OCI-LY1 (cell line): ENCODE measurements at regions not wholly inside any gene's neighbourhood (a gene's known extent, or its start where the extent isn't known, plus 50 kb on each side); places are given as distances from the start of the nearest gene placed in this dataset.

Experiments
- H2AFZ ChIP-seq: fragments of 200-600 bp; sonication (generic), shearing (Covaris generic); 2 replicates; pipeline ENCODE4 v1.6.0; 2014; ENCODE audit warnings: antibody characterized with exemption, mild to moderate bottlenecking, low read length
- H3F3A ChIP-seq: fragments of 200-600 bp; sonication (generic), shearing (Covaris generic); 2 replicates; pipeline ENCODE4 v1.6.0; 2014; ENCODE audit warnings: mild to moderate bottlenecking, antibody characterized with exemption, low read length, moderate library complexity; ENCODE audit not compliant: insufficient read depth
- H3K27ac ChIP-seq: fragments of 200-600 bp; sonication (generic); 2 replicates; pipeline ENCODE4 v1.5.1; 2014; ENCODE audit warnings: low read length, mixed run types, mild to moderate bottlenecking, low read depth; ENCODE audit not compliant: poor library complexity, severe bottlenecking
- H3K27me3 ChIP-seq: fragments of 200-600 bp; sonication (generic); 2 replicates; pipeline ENCODE4 v1.6.0; 2014; ENCODE audit warnings: antibody characterized with exemption, mild to moderate bottlenecking, low read length, moderate library complexity; ENCODE audit not compliant: insufficient read depth
- H3K36me3 ChIP-seq: fragments of 200-600 bp; sonication (generic); 2 replicates; pipeline ENCODE4 v1.6.1; 2014; ENCODE audit warnings: mild to moderate bottlenecking, antibody characterized with exemption, low read length, moderate library complexity, mixed read lengths; ENCODE audit not compliant: insufficient read depth
- H3K4me1 ChIP-seq: fragments of 200-600 bp; sonication (generic); 2 replicates; pipeline ENCODE4 v1.5.1; 2014; ENCODE audit warnings: mild to moderate bottlenecking, low read length, moderate library complexity; ENCODE audit not compliant: insufficient read depth, severe bottlenecking
- H3K4me2 ChIP-seq: fragments of 200-600 bp; sonication (generic), shearing (Covaris generic); 2 replicates; pipeline ENCODE4 v1.6.1; 2014; ENCODE audit warnings: low read length
- H3K4me3 ChIP-seq: fragments of 200-600 bp; sonication (generic); 2 replicates; pipeline ENCODE4 v1.5.1; 2014; ENCODE audit warnings: low read length, low read depth, mild to moderate bottlenecking, mixed read lengths; ENCODE audit not compliant: poor library complexity, severe bottlenecking
- H3K79me2 ChIP-seq: fragments of 200-600 bp; shearing (Covaris generic); 2 replicates; pipeline ENCODE4 v1.6.1; 2016; ENCODE audit warnings: mixed run types, low read length, mixed read lengths; ENCODE audit not compliant: insufficient read depth
- H3K9ac ChIP-seq: fragments of 200-600 bp; sonication (generic), shearing (Covaris generic); 2 replicates; pipeline ENCODE4 v1.6.1; 2014; ENCODE audit warnings: mild to moderate bottlenecking, low read length, mixed read lengths
- H3K9me2 ChIP-seq: fragments of 200-600 bp; sonication (generic), shearing (Covaris generic); 2 replicates; pipeline ENCODE4 v1.6.1; 2014; ENCODE audit warnings: low read depth, mild to moderate bottlenecking, low read length, mixed read lengths
- H3K9me3 ChIP-seq: fragments of 200-600 bp; shearing (Covaris generic); 2 replicates; pipeline ENCODE4 v1.6.1; 2014; ENCODE audit warnings: low read length, mixed read lengths
- H4K20me1 ChIP-seq: fragments of 200-600 bp; sonication (generic), shearing (Covaris generic); 2 replicates; pipeline ENCODE4 v1.6.0; 2016; ENCODE audit warnings: mild to moderate bottlenecking, low read length; ENCODE audit not compliant: insufficient read depth
- EZH2 ChIP-seq: fragments of 200-600 bp; sonication (generic), shearing (Covaris generic); IDR thresholded peaks from 2 replicates; pipeline ENCODE4 v1.8.0; 2017; ENCODE audit warnings: borderline replicate concordance, mixed run types, mild to moderate bottlenecking, antibody characterized with exemption, low read length, moderate library complexity, mixed read lengths
- TF ChIP-seq, protein P1 (sequence below): fragments of 200-600 bp; sonication (generic), shearing (Covaris generic); IDR thresholded peaks from 2 replicates; pipeline ENCODE4 v1.5.1; 2017; ENCODE audit warnings: mild to moderate bottlenecking, antibody characterized with exemption, low read length, moderate library complexity, mixed read lengths

- Histone ChIP-seq H3K9me3 (no peaks in the 10 kb centered on the region), H2AFZ (no peak overlapping the region), H3K36me3 (no peaks in the 10 kb centered on the region), H3K4me3 (no peak overlapping the region), H3K9ac (no peak overlapping the region), H3F3A (no peaks in the 10 kb centered on the region), H3K79me2 (no peaks in the 10 kb centered on the region), H4K20me1 (no peaks in the 10 kb centered on the region), H3K4me1 (no peaks in the 10 kb centered on the region), H3K27me3 (no peaks in the 10 kb centered on the region; the same call in 1 of the 2 replicates), H3K9me2 (no peaks in the 10 kb centered on the region), H3K4me2 (no peak overlapping the region), H3K27ac (no peak overlapping the region)
- TF ChIP-seq EZH2, result no peak
- TF ChIP-seq, protein P1, sequence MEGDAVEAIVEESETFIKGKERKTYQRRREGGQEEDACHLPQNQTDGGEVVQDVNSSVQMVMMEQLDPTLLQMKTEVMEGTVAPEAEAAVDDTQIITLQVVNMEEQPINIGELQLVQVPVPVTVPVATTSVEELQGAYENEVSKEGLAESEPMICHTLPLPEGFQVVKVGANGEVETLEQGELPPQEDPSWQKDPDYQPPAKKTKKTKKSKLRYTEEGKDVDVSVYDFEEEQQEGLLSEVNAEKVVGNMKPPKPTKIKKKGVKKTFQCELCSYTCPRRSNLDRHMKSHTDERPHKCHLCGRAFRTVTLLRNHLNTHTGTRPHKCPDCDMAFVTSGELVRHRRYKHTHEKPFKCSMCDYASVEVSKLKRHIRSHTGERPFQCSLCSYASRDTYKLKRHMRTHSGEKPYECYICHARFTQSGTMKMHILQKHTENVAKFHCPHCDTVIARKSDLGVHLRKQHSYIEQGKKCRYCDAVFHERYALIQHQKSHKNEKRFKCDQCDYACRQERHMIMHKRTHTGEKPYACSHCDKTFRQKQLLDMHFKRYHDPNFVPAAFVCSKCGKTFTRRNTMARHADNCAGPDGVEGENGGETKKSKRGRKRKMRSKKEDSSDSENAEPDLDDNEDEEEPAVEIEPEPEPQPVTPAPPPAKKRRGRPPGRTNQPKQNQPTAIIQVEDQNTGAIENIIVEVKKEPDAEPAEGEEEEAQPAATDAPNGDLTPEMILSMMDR, result no peak
Measured at GRCh38 chr15:92323525-92323924, 70.2 kb upstream of the ST8SIA2 start.

DNA sequence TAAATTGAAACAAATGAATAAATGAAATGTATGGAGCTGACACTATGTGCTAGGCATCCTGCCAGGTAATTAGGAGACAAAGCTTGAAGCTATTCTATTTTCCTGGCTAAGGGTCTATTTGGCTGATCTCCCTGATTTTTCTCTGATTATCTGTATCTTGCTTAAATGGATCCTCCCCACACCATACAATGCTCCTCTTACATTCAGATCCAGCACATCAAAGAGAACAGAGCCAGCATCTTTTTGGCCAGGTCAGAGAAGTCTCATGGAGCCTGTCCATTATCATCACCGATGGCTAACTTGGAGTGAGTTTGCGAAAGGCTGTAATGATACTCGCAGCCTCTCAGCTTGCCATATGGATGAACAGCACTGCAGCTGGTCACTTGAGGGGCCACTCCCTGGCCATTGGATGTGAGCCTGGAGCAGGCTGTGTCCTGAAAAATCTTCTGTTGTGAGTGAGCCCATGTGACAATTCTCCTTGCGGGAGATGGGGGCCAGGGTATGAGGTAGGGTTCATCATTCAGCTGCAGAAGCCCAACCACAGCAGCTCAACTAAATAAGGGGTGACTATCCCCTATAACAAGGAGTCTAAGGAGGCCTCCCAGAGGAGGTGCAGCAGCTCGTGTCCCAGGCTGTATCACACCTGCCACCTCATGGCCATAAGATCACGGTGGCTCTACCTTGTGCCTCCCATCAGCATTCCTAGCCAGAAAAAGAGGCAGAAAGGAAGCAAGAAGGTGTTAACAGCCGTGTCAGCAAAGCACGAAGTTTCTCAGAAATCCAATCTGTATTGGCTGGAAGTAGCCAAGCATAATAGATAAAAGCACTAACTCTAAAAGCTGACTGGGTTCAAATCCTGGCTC, 69.3 kb upstream of the ST8SIA2 start:
- H4K20me1 ChIP-seq, result no peaks in the 10 kb centered on the region
- no peak overlapping the region for H2AFZ ChIP-seq
- no peaks in the 10 kb centered on the region for H3F3A ChIP-seq
- no peak overlapping the region for H3K4me2 ChIP-seq
- H3K36me3 ChIP-seq, result no peaks in the 10 kb centered on the region
- H3K4me3 ChIP-seq, result no peak overlapping the region
- H3K4me1 ChIP-seq, result no peaks in the 10 kb centered on the region
- H3K27ac ChIP-seq, result no peak overlapping the region
- no peak overlapping the region for H3K9ac ChIP-seq
- H3K79me2 ChIP-seq, result no peaks in the 10 kb centered on the region
- TF ChIP-seq, protein P1, result no peak
- TF ChIP-seq EZH2, result no peak
- no peaks in the 10 kb centered on the region for H3K9me2 ChIP-seq
- H3K27me3 ChIP-seq, result no peaks in the 10 kb centered on the region; the same call in 1 of the 2 replicates
- no peaks in the 10 kb centered on the region for H3K9me3 ChIP-seq

GRCh38 chr15:92326236-92326635, 67.4 kb upstream of the ST8SIA2 start:
- no peaks in the 10 kb centered on the region for H3K9me2 ChIP-seq
- no peak overlapping the region for H3K27ac ChIP-seq
- no peak overlapping the region for H3K9ac ChIP-seq
- TF ChIP-seq, protein P1, result no peak
- no peak for TF ChIP-seq EZH2
- H3K9me3 ChIP-seq, result no peaks in the 10 kb centered on the region
- no peak overlapping the region for H2AFZ ChIP-seq
- no peaks in the 10 kb centered on the region for H3K4me1 ChIP-seq
- H3K36me3 ChIP-seq, result no peaks in the 10 kb centered on the region
- no peaks in the 10 kb centered on the region for H3K79me2 ChIP-seq
- no peaks in the 10 kb centered on the region for H3F3A ChIP-seq
- H3K4me3 ChIP-seq, result no peak overlapping the region
- no peak overlapping the region for H3K4me2 ChIP-seq
- H4K20me1 ChIP-seq, result no peaks in the 10 kb centered on the region
- H3K27me3 ChIP-seq, result no peaks in the 10 kb centered on the region; the same call in 1 of the 2 replicates
